GM18499 (cell line): ENCODE measurements at regions not wholly inside any gene's neighbourhood (a gene's known extent, or its start where the extent isn't known, plus 50 kb on each side); places are given as distances from the start of the nearest gene placed in this dataset.
"Not testable (repeated sequence)": the region's sequence is repeated elsewhere in the genome, so short reads cannot be mapped to it uniquely, and the experiment has no call there.

ENCODE experiments used
- ATAC-seq: cut with Tn5 transposase; IDR thresholded peaks from one replicate; pipeline ENCODE4 v1.9.1; 2021; ENCODE audit warnings: moderate number of reproducible peaks; ENCODE audit not compliant: insufficient read depth, unreplicated experiment

GRCh38 chr5:86460519-86460918 lies 157.2 kb upstream of the COX7C start:
- no peak for ATAC-seq

DNA sequence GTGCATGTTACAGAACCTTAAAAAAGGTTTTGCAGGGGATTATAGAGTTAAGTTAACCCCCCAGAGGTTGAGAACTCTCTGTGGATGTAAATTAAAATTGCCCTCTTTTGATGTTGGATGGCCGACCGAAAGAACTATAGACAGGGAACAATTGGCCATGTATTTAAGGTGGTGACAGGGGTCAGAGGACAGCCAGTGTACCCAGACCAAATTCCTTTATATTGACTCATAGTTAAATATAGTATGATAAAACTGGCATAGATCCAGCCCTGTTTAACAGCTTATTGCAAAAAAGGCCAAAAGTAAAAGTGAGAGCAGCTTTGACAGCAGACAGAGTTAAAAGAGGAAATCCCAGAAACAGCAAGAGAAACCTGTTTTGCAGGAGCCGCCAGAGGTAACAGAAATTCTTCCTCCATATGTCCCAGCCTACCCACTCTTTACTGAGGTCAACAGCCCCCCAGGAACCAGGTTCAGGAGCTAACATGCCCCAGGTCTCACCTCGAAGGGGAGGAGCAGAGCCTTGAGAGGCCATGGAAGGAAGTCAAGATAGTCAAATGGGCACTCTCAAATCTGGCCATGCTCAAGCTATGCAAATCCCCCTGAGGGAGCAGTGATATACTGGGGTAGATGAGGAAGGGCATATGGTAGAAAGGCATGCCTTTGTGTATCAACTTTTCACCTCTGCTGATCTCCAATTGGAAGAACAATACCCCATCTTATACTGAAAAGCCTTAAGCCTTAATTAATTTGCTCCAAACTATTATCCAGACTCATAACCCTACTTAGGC lies 156.4 kb upstream of the COX7C start:
- ATAC-seq: no peak

DNA sequence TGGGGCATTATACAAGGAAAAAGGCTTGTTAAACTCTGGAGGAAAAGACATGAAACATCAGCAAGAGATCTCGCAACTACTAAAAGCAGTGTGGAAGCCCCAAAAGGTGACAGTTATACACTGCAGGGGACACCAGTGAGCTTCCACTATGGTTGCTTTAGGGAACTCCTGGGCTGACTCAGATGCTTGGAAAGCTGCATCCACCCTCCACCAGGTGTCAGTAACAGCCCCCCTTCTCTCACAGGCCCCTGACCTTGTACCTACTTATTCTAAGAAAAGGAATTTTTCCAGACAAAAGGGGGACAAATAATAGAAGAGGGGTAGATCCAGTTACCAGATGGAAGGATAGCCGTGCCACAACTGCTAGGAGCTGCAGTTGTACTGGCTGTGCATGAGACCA lies 154.4 kb upstream of the COX7C start:
- ATAC-seq: no peak

GRCh38 chr5:86465052-86465838 lies 152.5 kb upstream of the COX7C start:
- ATAC-seq: no peak

DNA sequence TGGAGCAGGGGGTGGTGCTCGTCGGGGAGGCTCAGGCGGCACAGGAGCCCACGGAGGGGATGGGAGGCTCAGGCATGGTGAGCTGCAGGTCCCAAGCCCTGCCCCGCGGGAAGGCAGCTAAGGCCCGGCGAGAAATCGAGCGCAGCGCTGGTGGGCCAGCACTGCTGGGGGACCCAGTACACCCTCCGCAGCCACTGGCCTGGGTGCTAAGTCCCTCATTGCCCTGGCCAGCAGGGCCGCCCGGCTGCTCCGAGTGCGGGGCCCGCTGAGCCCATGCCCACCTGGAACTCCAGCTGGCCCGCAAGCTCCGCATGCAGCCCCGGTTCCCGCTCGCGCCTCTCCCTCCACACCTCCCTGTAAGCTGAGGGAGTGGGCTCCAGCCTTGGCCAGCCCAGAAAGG lies 151.0 kb upstream of the COX7C start:
- not testable (repeated sequence) for ATAC-seq

- ATAC-seq: no peak
Observed at GRCh38 chr5:86482008-86482407, 135.7 kb upstream of the COX7C start.

GRCh38 chr5:86493777-86494176 lies 124.0 kb upstream of the COX7C start:
- no peak for ATAC-seq

DNA sequence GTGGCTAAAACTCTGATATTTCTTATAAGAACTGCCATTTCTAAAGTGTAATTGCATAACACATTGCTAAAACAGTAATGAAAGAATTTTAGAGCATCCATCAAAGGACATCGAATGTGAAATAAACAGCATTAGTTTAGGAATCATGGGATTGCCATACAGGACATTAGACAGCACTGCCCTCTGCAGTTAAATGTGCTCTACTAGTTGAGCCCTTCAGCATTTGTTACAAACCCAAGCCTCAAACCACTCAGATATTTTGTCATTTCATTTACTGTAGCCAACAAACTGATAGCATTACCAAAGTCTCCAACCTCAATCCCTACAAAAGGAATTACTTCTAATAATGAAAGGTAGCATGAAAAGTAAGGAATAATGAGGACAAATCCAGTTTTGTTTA lies 116.8 kb upstream of the COX7C start:
- ATAC-seq: no peak

DNA sequence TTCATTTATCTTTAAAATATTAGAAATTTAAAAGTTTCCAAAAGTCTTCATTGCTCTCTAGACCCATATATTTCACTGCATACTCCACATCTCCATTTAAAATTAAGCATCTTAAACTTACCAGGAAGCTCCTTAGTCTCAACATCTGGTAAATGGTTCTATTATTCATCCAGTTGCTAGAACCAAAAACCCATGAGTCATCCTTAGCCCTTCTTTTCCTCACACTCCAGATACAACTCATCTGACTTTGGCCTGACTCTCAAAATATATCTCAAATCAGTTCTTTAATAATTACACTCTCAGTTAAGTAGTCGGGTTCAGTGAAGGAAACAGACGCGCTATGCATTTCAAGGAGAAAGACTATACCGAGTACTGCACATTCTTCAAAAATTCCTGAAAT lies 110.2 kb upstream of the COX7C start:
- ATAC-seq: no peak

- not testable (repeated sequence) for ATAC-seq
Observed at GRCh38 chr5:86510330-86510915, 107.3 kb upstream of the COX7C start.

- ATAC-seq: no peak
Observed at GRCh38 chr5:86523718-86524117, 94.0 kb upstream of the COX7C start.

GRCh38 chr5:86525622-86526021 lies 92.1 kb upstream of the COX7C start:
- no peak for ATAC-seq

DNA sequence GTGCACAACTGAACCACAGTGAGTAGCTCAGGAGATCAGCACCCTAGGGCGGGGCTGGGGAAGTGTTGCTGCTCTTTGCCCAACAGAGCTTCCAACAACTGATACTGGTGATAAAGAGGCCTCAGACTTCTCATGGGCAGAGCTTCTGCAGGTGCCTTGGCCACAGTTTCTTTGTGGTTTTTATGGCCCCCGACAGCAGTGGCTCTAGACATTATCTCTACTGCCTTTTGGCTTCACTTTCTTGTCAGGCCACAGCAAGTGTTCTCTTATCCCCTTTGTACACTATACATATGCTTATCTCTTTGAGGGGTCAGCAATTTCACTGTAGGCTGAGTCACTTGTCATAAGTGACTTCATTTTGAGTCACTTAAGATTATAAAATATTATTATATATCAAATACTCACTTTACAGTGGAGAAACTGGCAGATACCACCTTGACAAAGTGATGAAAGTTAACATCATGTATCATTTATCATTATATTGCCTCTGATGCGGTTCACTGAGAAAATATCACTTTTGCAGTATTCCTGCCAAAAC lies 90.9 kb upstream of the COX7C start:
- ATAC-seq: no peak

DNA sequence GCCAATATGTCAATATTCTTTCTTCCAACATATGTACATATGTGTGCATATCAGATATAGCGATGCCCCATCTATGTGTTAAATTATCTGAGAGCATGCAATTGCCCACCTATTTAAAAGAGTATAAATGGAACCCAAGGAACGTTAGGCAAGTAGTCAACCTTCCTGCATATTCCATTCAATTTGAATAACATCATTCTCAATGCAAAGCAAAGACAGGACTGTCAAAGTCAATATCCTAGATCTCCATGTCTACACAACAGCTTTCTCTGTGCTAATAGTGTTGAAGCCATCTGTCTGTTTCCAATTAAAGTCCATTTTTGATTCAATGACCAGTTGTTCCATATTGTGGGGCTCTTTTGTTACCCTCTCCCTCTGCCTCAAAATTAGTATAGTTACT lies 85.3 kb upstream of the COX7C start:
- no peak for ATAC-seq

- no peak for ATAC-seq
Observed at GRCh38 chr5:86536396-86536795, 81.3 kb upstream of the COX7C start.

- ATAC-seq: peak; percentile 38
Observed at GRCh38 chr5:86542532-86542931, 75.2 kb upstream of the COX7C start.

DNA sequence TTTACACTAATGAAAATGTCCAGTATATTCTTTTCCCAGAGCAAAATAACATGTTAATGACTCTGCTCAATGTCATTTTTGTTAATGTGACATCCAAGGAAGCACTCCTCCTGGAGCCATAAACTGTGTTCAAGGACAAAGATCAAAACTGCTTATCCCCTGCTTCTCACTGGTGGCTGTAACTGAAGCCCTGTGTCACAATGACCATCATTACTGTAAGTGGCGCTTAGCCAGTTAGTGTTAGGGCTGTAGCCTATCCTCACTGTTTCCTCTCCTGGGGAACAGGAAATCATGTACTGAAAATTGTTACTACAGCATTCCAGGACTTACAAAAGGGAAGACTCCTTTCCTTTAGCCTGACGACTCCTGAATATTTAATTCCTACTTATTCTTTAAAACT lies 71.7 kb upstream of the COX7C start:
- ATAC-seq: no peak

GRCh38 chr5:86546582-86546981 lies 71.2 kb upstream of the COX7C start:
- no peak for ATAC-seq

- ATAC-seq: no peak
Observed at GRCh38 chr5:86554638-86555037, 63.1 kb upstream of the COX7C start.

- ATAC-seq: no peak
Observed at GRCh38 chr5:86557920-86558319, 59.8 kb upstream of the COX7C start.

DNA sequence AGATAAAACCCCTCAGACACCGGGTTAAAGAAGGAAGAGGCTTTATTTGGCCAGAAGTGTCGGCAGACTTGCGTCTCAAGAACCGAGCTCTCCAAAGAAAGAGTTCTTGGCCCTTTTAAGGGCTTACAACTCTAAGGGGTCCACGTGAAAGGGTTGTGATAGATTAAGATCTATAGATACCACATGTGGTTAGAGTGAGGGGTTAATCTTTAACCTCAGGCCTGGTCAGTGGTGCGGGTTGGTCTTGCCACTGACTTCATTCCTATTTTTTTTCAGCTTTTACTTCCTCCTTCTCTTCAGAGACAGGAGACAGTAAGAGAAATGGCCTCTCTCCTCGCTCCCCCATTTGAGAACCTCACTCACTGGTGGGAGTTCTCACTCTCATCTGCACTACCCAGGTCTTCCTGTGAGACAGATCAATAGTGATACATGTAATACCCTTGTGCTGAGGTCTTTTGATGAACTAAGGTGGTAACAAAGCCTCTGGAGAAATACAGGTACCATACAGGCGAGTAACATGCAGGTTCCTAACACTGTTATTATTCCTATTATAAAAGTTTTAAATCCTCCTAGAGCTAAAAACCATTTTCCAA lies 52.4 kb upstream of the COX7C start:
- ATAC-seq: peak; percentile 47
